Liver (tissue), 3 donors: ENCODE measurements at regions not wholly inside any gene's neighbourhood (a gene's known extent, or its start where the extent isn't known, plus 50 kb on each side); places are given as distances from the start of the nearest gene placed in this dataset.

Experiments used
- ATF3 ChIP-seq: IDR thresholded peaks from 2 replicates; pipeline ENCODE4 v1.6.1; 2016; ENCODE audit warnings: antibody characterized with exemption
- RAD21 ChIP-seq, 2 donors: IDR thresholded peaks; 2 replicates each; pipeline ENCODE4 v1.6.1; 2016; ENCODE audit warnings: antibody characterized with exemption in 2 of 2, mild to moderate bottlenecking in 2 of 2
- SP1 ChIP-seq: IDR thresholded peaks from 2 replicates; pipeline ENCODE4 v1.6.1; 2018; ENCODE audit warnings: antibody characterized with exemption, mild to moderate bottlenecking
- TF ChIP-seq, protein P1 (sequence below): fragments of 150-350 bp; IDR thresholded peaks from 2 replicates; pipeline ENCODE4 v1.5.1; 2017; ENCODE audit warnings: improper control_type of control experiment, low read depth, low read length; ENCODE audit not compliant: missing input control
- TF ChIP-seq, protein P2 (sequence below): IDR thresholded peaks from 2 replicates; pipeline ENCODE4 v1.6.1; 2016; ENCODE audit warnings: antibody characterized with exemption, mild to moderate bottlenecking
- TF ChIP-seq, protein P3 (sequence below): IDR thresholded peaks from 2 replicates; pipeline ENCODE4 v1.6.1; 2016; ENCODE audit warnings: antibody characterized with exemption
- donor health status: healthy.
- donor health status: healthy.

DNA sequence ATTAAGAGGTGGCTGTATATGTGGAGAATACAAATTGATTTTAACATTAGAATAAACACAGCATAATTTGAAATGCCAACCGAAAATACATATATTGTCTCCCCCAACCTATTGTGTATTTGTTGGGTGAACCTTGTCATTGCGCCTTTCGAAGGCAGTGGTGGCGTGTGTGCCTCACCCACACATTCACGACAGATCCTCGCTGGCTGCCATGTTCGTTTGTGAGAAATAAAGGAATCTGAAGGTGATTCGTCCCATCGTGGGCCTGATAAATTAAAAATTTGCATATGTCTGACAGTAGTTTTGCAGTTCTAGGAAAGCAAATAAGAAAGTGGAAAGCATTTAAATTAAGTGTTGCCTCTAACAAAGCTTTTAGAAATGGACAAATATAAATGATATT is 222.8 kb upstream of the TOPAZ1 start:
- TF ChIP-seq, protein P1, sequence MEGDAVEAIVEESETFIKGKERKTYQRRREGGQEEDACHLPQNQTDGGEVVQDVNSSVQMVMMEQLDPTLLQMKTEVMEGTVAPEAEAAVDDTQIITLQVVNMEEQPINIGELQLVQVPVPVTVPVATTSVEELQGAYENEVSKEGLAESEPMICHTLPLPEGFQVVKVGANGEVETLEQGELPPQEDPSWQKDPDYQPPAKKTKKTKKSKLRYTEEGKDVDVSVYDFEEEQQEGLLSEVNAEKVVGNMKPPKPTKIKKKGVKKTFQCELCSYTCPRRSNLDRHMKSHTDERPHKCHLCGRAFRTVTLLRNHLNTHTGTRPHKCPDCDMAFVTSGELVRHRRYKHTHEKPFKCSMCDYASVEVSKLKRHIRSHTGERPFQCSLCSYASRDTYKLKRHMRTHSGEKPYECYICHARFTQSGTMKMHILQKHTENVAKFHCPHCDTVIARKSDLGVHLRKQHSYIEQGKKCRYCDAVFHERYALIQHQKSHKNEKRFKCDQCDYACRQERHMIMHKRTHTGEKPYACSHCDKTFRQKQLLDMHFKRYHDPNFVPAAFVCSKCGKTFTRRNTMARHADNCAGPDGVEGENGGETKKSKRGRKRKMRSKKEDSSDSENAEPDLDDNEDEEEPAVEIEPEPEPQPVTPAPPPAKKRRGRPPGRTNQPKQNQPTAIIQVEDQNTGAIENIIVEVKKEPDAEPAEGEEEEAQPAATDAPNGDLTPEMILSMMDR: no peak
- no peak for TF ChIP-seq ATF3
- TF ChIP-seq, protein P2, sequence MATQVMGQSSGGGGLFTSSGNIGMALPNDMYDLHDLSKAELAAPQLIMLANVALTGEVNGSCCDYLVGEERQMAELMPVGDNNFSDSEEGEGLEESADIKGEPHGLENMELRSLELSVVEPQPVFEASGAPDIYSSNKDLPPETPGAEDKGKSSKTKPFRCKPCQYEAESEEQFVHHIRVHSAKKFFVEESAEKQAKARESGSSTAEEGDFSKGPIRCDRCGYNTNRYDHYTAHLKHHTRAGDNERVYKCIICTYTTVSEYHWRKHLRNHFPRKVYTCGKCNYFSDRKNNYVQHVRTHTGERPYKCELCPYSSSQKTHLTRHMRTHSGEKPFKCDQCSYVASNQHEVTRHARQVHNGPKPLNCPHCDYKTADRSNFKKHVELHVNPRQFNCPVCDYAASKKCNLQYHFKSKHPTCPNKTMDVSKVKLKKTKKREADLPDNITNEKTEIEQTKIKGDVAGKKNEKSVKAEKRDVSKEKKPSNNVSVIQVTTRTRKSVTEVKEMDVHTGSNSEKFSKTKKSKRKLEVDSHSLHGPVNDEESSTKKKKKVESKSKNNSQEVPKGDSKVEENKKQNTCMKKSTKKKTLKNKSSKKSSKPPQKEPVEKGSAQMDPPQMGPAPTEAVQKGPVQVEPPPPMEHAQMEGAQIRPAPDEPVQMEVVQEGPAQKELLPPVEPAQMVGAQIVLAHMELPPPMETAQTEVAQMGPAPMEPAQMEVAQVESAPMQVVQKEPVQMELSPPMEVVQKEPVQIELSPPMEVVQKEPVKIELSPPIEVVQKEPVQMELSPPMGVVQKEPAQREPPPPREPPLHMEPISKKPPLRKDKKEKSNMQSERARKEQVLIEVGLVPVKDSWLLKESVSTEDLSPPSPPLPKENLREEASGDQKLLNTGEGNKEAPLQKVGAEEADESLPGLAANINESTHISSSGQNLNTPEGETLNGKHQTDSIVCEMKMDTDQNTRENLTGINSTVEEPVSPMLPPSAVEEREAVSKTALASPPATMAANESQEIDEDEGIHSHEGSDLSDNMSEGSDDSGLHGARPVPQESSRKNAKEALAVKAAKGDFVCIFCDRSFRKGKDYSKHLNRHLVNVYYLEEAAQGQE: no peak
- TF ChIP-seq, protein P3, sequence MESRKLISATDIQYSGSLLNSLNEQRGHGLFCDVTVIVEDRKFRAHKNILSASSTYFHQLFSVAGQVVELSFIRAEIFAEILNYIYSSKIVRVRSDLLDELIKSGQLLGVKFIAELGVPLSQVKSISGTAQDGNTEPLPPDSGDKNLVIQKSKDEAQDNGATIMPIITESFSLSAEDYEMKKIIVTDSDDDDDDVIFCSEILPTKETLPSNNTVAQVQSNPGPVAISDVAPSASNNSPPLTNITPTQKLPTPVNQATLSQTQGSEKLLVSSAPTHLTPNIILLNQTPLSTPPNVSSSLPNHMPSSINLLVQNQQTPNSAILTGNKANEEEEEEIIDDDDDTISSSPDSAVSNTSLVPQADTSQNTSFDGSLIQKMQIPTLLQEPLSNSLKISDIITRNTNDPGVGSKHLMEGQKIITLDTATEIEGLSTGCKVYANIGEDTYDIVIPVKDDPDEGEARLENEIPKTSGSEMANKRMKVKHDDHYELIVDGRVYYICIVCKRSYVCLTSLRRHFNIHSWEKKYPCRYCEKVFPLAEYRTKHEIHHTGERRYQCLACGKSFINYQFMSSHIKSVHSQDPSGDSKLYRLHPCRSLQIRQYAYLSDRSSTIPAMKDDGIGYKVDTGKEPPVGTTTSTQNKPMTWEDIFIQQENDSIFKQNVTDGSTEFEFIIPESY: no peak
- TF ChIP-seq SP1: no peak
- TF ChIP-seq RAD21 (IDR thresholded peaks at IDR 0.05): no peak
